ENCODE measurements at regions not wholly inside any gene's neighbourhood (a gene's known extent, or its start where the extent isn't known, plus 50 kb on each side); places are given as distances from the start of the nearest gene placed in this dataset.
"Not testable (repeated sequence)": the region's sequence is repeated elsewhere in the genome, so short reads cannot be mapped to it uniquely, and the experiment has no call there.

GRCh38 chr5:63553073-63553472 is 409.2 kb downstream of the HTR1A start:
- DNase-seq, result no peak

- no peak for DNase-seq
Observed at GRCh38 chr5:63535840-63536602, 426.2 kb downstream of the HTR1A start.

GRCh38 chr5:63524281-63524680 is 438.0 kb downstream of the HTR1A start:
- DNase-seq, result no peak

- DNase-seq, result no peak
Observed at GRCh38 chr5:63516006-63516405, 446.2 kb downstream of the HTR1A start.

GRCh38 chr5:63500242-63500641 is 462.0 kb downstream of the HTR1A start:
- DNase-seq, result no peak

GRCh38 chr5:63495225-63495624 is 467.0 kb downstream of the HTR1A start:
- no peak for DNase-seq

- DNase-seq, result no peak
Observed at GRCh38 chr5:63483338-63483737, 478.9 kb downstream of the HTR1A start.

- DNase-seq, result no peak
Observed at GRCh38 chr5:63473335-63473967, 488.8 kb downstream of the HTR1A start.

- DNase-seq, result no peak
Observed at GRCh38 chr5:63456279-63456678, 506.0 kb downstream of the HTR1A start.

GRCh38 chr5:63451188-63451587 is 511.1 kb downstream of the HTR1A start:
- no peak for DNase-seq

- DNase-seq, result no peak
Observed at GRCh38 chr5:63439537-63439936, 522.7 kb downstream of the HTR1A start.

GRCh38 chr5:63409737-63410136 is 552.5 kb downstream of the HTR1A start:
- DNase-seq, result no peak

- DNase-seq, result no peak
Observed at GRCh38 chr5:63408984-63409383, 553.3 kb downstream of the HTR1A start.

- DNase-seq, result peak in 1 of 2 experiments; percentile 3
Observed at GRCh38 chr5:63401436-63402046, 560.7 kb downstream of the HTR1A start.

- DNase-seq, result no peak
Observed at GRCh38 chr5:63400079-63400478, 562.2 kb downstream of the HTR1A start.

- no peak for DNase-seq
Observed at GRCh38 chr5:63398346-63398745, 563.9 kb downstream of the HTR1A start.

- not testable (repeated sequence) for DNase-seq
Observed at GRCh38 chr5:63388188-63388587, 574.1 kb downstream of the HTR1A start.

- no peak for DNase-seq
Observed at GRCh38 chr5:63375851-63376250, 586.4 kb downstream of the HTR1A start.

- no peak for DNase-seq
Observed at GRCh38 chr5:63374085-63374484, 588.2 kb downstream of the HTR1A start.

GRCh38 chr5:63351164-63351563 is 611.1 kb downstream of the HTR1A start:
- no peak for DNase-seq

GRCh38 chr5:63346451-63346850 is 615.8 kb downstream of the HTR1A start:
- no peak for DNase-seq

- no peak for DNase-seq
Observed at GRCh38 chr5:63341442-63341841, 620.8 kb downstream of the HTR1A start.

- no peak for DNase-seq
Observed at GRCh38 chr5:63323926-63324325, 638.3 kb downstream of the HTR1A start.

- DNase-seq, result no peak
Observed at GRCh38 chr5:63314551-63314950, 647.7 kb downstream of the HTR1A start.
